HG03060 (cell line): ENCODE measurements at regions not wholly inside any gene's neighbourhood (a gene's known extent, or its start where the extent isn't known, plus 50 kb on each side); places are given as distances from the start of the nearest gene placed in this dataset.

Experiments used
- ATAC-seq: cut with Tn5 transposase; IDR thresholded peaks from one replicate; pipeline ENCODE4 v1.9.1; 2021; ENCODE audit warnings: low read depth, moderate number of reproducible peaks; ENCODE audit not compliant: unreplicated experiment

DNA sequence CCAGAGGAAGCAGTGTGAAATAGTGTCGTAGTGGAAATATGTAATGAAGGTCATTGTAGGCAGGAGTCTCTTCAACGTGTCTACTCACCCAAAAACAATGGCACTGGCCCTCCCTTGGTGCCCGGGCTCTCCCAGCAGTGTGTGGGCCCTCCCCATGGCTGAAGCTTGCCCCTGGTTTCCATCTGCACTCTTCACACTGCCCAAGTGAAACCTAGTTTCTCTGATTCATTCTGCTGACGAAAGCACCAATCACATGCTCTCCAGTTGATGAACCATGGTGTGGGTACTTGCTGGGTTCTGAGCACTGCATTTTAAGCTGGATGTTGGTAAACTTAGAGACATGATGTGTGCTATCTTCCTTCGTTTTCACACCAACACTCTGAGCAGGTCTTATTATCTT lies 61.0 kb upstream of the AGBL1 start:
- ATAC-seq: no peak

- ATAC-seq: no peak
These were observed 58.1 kb upstream of the AGBL1 start for GRCh38 chr15:86021281-86022264.

DNA sequence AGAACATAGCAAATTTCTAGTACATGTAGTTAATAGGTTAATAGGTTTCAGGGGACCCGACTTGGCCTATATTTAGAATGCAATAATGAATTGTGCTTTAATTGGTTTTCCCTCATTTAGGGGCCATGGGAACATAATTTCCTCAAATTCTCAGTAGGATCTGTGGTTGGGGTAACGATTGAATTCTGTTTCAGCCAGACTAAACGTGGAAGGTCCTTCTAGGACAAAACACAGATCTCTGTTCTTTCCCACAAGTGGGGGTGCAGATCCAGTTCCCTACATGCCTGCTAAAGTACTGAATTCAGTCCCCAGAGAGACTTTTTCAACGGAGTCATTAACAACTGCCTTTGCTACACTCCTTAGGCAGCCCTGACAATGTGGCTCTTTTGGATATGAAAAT lies 50.7 kb upstream of the AGBL1 start:
- no peak for ATAC-seq
